ENCODE measurements at regions not wholly inside any gene's neighbourhood (a gene's known extent, or its start where the extent isn't known, plus 50 kb on each side); places are given as distances from the start of the nearest gene placed in this dataset.

GRCh38 chr19:28960986-28961705 is 251.8 kb downstream of the UQCRFS1 start:
- H3K27ac ChIP-seq (ENCODE audit: low read depth, low read length), result no peak overlapping the region
- no peaks in the 10 kb centered on the region for H3K4me1 ChIP-seq (ENCODE audit: control insufficient read depth in 3 of 3, insufficient read depth in 3 of 3, low read length in 3 of 3)
- no peaks in the 10 kb centered on the region for H3K27me3 ChIP-seq (ENCODE audit: control insufficient read depth in 3 of 3, insufficient read depth in 3 of 3, low read length in 3 of 3)
- H3K36me3 ChIP-seq (ENCODE audit: control insufficient read depth in 3 of 3, insufficient read depth in 3 of 3, low read length in 3 of 3), result no peaks in the 10 kb centered on the region
- no peak overlapping the region for H3K9ac ChIP-seq (ENCODE audit: low read depth in 1 of 3, low read length in 3 of 3)
- no peaks in the 10 kb centered on the region for H3K9me3 ChIP-seq (ENCODE audit: control insufficient read depth in 3 of 3, low read length in 3 of 3)
- H3K4me3 ChIP-seq (ENCODE audit: low read length in 3 of 3), result no peak overlapping the region

GRCh38 chr19:28960586-28960985 is 252.4 kb downstream of the UQCRFS1 start:
- Histone ChIP-seq H3K27me3 (ENCODE audit: control insufficient read depth in 3 of 3, insufficient read depth in 3 of 3, low read length in 3 of 3) (no peaks in the 10 kb centered on the region), H3K4me1 (ENCODE audit: control insufficient read depth in 3 of 3, insufficient read depth in 3 of 3, low read length in 3 of 3) (no peaks in the 10 kb centered on the region), H3K9me3 (ENCODE audit: control insufficient read depth in 3 of 3, low read length in 3 of 3) (no peaks in the 10 kb centered on the region), H3K9ac (ENCODE audit: low read depth in 1 of 3, low read length in 3 of 3) (no peak overlapping the region), H3K36me3 (ENCODE audit: control insufficient read depth in 3 of 3, insufficient read depth in 3 of 3, low read length in 3 of 3) (no peaks in the 10 kb centered on the region), H3K27ac (ENCODE audit: low read depth, low read length) (no peak overlapping the region), H3K4me3 (ENCODE audit: low read length in 3 of 3) (no peak overlapping the region)

GRCh38 chr19:28956961-28957360 is 256.0 kb downstream of the UQCRFS1 start:
- H3K27me3 ChIP-seq (ENCODE audit: control insufficient read depth in 3 of 3, insufficient read depth in 3 of 3, low read length in 3 of 3), result no peaks in the 10 kb centered on the region
- H3K27ac ChIP-seq (ENCODE audit: low read depth, low read length), result no peak overlapping the region

GRCh38 chr19:28956421-28956820 is 256.5 kb downstream of the UQCRFS1 start:
- Histone ChIP-seq H3K27me3 (ENCODE audit: control insufficient read depth in 3 of 3, insufficient read depth in 3 of 3, low read length in 3 of 3) (no peaks in the 10 kb centered on the region), H3K9me3 (ENCODE audit: control insufficient read depth in 3 of 3, low read length in 3 of 3) (peaks cover 0 to 6% (median 0%) of the 10 kb centered on the region in 3 donors), H3K4me3 (ENCODE audit: low read length in 3 of 3) (no peak overlapping the region)

More at GRCh38 chr19:28956961-28957360, 256.0 kb downstream of the UQCRFS1 start:
- no peaks in the 10 kb centered on the region for H3K36me3 ChIP-seq (ENCODE audit: control insufficient read depth in 3 of 3, insufficient read depth in 3 of 3, low read length in 3 of 3)
- no peaks in the 10 kb centered on the region for H3K4me1 ChIP-seq (ENCODE audit: control insufficient read depth in 3 of 3, insufficient read depth in 3 of 3, low read length in 3 of 3)
- H3K9me3 ChIP-seq (ENCODE audit: control insufficient read depth in 3 of 3, low read length in 3 of 3), result peaks cover 0 to 6% (median 0%) of the 10 kb centered on the region in 3 donors
- H3K4me3 ChIP-seq (ENCODE audit: low read length in 3 of 3), result no peak overlapping the region
- no peak overlapping the region for H3K9ac ChIP-seq (ENCODE audit: low read depth in 1 of 3, low read length in 3 of 3)

GRCh38 chr19:28949535-28949934 is 263.4 kb downstream of the UQCRFS1 start:
- Histone ChIP-seq H3K4me3 (ENCODE audit: low read length in 3 of 3) (no peak overlapping the region), H3K36me3 (ENCODE audit: control insufficient read depth in 3 of 3, insufficient read depth in 3 of 3, low read length in 3 of 3) (no peaks in the 10 kb centered on the region), H3K27ac (ENCODE audit: low read depth, low read length) (no peak overlapping the region), H3K27me3 (ENCODE audit: control insufficient read depth in 3 of 3, insufficient read depth in 3 of 3, low read length in 3 of 3) (peaks cover 0 to 12% (median 5%) of the 10 kb centered on the region in 3 donors), H3K9ac (ENCODE audit: low read depth in 1 of 3, low read length in 3 of 3) (no peak overlapping the region), H3K4me1 (ENCODE audit: control insufficient read depth in 3 of 3, insufficient read depth in 3 of 3, low read length in 3 of 3) (no peaks in the 10 kb centered on the region), H3K9me3 (ENCODE audit: control insufficient read depth in 3 of 3, low read length in 3 of 3) (peaks cover 0 to 6% (median 0%) of the 10 kb centered on the region in 3 donors)

More at GRCh38 chr19:28956421-28956820, 256.5 kb downstream of the UQCRFS1 start:
- no peak overlapping the region for H3K27ac ChIP-seq (ENCODE audit: low read depth, low read length)
- H3K9ac ChIP-seq (ENCODE audit: low read depth in 1 of 3, low read length in 3 of 3), result no peak overlapping the region
- no peaks in the 10 kb centered on the region for H3K36me3 ChIP-seq (ENCODE audit: control insufficient read depth in 3 of 3, insufficient read depth in 3 of 3, low read length in 3 of 3)
- no peaks in the 10 kb centered on the region for H3K4me1 ChIP-seq (ENCODE audit: control insufficient read depth in 3 of 3, insufficient read depth in 3 of 3, low read length in 3 of 3)

- peaks cover 0 to 4% (median 0%) of the 10 kb centered on the region in 3 donors for H3K9me3 ChIP-seq (ENCODE audit: control insufficient read depth in 3 of 3, low read length in 3 of 3)
- no peak overlapping the region for H3K4me3 ChIP-seq (ENCODE audit: low read length in 3 of 3)
- no peak overlapping the region for H3K27ac ChIP-seq (ENCODE audit: low read depth, low read length)
- H3K36me3 ChIP-seq (ENCODE audit: control insufficient read depth in 3 of 3, insufficient read depth in 3 of 3, low read length in 3 of 3), result no peaks in the 10 kb centered on the region
- H3K9ac ChIP-seq (ENCODE audit: low read depth in 1 of 3, low read length in 3 of 3), result no peak overlapping the region
- H3K27me3 ChIP-seq (ENCODE audit: control insufficient read depth in 3 of 3, insufficient read depth in 3 of 3, low read length in 3 of 3), result peaks cover 0 to 12% (median 5%) of the 10 kb centered on the region in 3 donors
- no peaks in the 10 kb centered on the region for H3K4me1 ChIP-seq (ENCODE audit: control insufficient read depth in 3 of 3, insufficient read depth in 3 of 3, low read length in 3 of 3)
Observed at GRCh38 chr19:28949027-28949426, 263.9 kb downstream of the UQCRFS1 start.

- Histone ChIP-seq H3K36me3 (ENCODE audit: control insufficient read depth in 3 of 3, insufficient read depth in 3 of 3, low read length in 3 of 3) (no peaks in the 10 kb centered on the region), H3K9ac (ENCODE audit: low read depth in 1 of 3, low read length in 3 of 3) (no peak overlapping the region), H3K27me3 (ENCODE audit: control insufficient read depth in 3 of 3, insufficient read depth in 3 of 3, low read length in 3 of 3) (peaks cover 0 to 12% (median 5%) of the 10 kb centered on the region in 3 donors), H3K4me1 (ENCODE audit: control insufficient read depth in 3 of 3, insufficient read depth in 3 of 3, low read length in 3 of 3) (no peaks in the 10 kb centered on the region), H3K27ac (ENCODE audit: low read depth, low read length) (no peak overlapping the region), H3K9me3 (ENCODE audit: control insufficient read depth in 3 of 3, low read length in 3 of 3) (peaks cover 0 to 4% (median 0%) of the 10 kb centered on the region in 3 donors), H3K4me3 (ENCODE audit: low read length in 3 of 3) (no peak overlapping the region)
Observed at GRCh38 chr19:28948566-28948965, 264.4 kb downstream of the UQCRFS1 start.

- no peaks in the 10 kb centered on the region for H3K4me1 ChIP-seq (ENCODE audit: control insufficient read depth in 3 of 3, insufficient read depth in 3 of 3, low read length in 3 of 3)
- H3K27ac ChIP-seq (ENCODE audit: low read depth, low read length), result no peak overlapping the region
- H3K4me3 ChIP-seq (ENCODE audit: low read length in 3 of 3), result no peak overlapping the region
- H3K9ac ChIP-seq (ENCODE audit: low read depth in 1 of 3, low read length in 3 of 3), result no peak overlapping the region
- H3K36me3 ChIP-seq (ENCODE audit: control insufficient read depth in 3 of 3, insufficient read depth in 3 of 3, low read length in 3 of 3), result no peaks in the 10 kb centered on the region
- H3K9me3 ChIP-seq (ENCODE audit: control insufficient read depth in 3 of 3, low read length in 3 of 3), result peaks cover 0 to 2% (median 0%) of the 10 kb centered on the region in 3 donors
- H3K27me3 ChIP-seq (ENCODE audit: control insufficient read depth in 3 of 3, insufficient read depth in 3 of 3, low read length in 3 of 3), result peaks cover 0 to 12% (median 5%) of the 10 kb centered on the region in 3 donors
Observed at GRCh38 chr19:28948026-28948425, 264.9 kb downstream of the UQCRFS1 start.

GRCh38 chr19:28943651-28944050 is 269.3 kb downstream of the UQCRFS1 start:
- no peaks in the 10 kb centered on the region for H3K9me3 ChIP-seq (ENCODE audit: control insufficient read depth in 3 of 3, low read length in 3 of 3)
- H3K9ac ChIP-seq (ENCODE audit: low read depth in 1 of 3, low read length in 3 of 3), result no peak overlapping the region
- H3K4me1 ChIP-seq (ENCODE audit: control insufficient read depth in 3 of 3, insufficient read depth in 3 of 3, low read length in 3 of 3), result no peaks in the 10 kb centered on the region
- no peaks in the 10 kb centered on the region for H3K36me3 ChIP-seq (ENCODE audit: control insufficient read depth in 3 of 3, insufficient read depth in 3 of 3, low read length in 3 of 3)
- H3K27me3 ChIP-seq (ENCODE audit: control insufficient read depth in 3 of 3, insufficient read depth in 3 of 3, low read length in 3 of 3), result peaks cover 0 to 9% (median 8%) of the 10 kb centered on the region in 3 donors
- H3K27ac ChIP-seq (ENCODE audit: low read depth, low read length), result no peak overlapping the region
- no peak overlapping the region for H3K4me3 ChIP-seq (ENCODE audit: low read length in 3 of 3)

- H3K27me3 ChIP-seq (ENCODE audit: control insufficient read depth in 3 of 3, insufficient read depth in 3 of 3, low read length in 3 of 3), result peaks cover 0 to 3% (median 0%) of the 10 kb centered on the region in 3 donors
- H3K9me3 ChIP-seq (ENCODE audit: control insufficient read depth in 3 of 3, low read length in 3 of 3), result no peaks in the 10 kb centered on the region
- no peaks in the 10 kb centered on the region for H3K36me3 ChIP-seq (ENCODE audit: control insufficient read depth in 3 of 3, insufficient read depth in 3 of 3, low read length in 3 of 3)
- H3K9ac ChIP-seq (ENCODE audit: low read depth in 1 of 3, low read length in 3 of 3), result no peak overlapping the region
- H3K4me1 ChIP-seq (ENCODE audit: control insufficient read depth in 3 of 3, insufficient read depth in 3 of 3, low read length in 3 of 3), result no peaks in the 10 kb centered on the region
- no peak overlapping the region for H3K4me3 ChIP-seq (ENCODE audit: low read length in 3 of 3)
- H3K27ac ChIP-seq (ENCODE audit: low read depth, low read length), result no peak overlapping the region
Observed at GRCh38 chr19:28941833-28942232, 271.1 kb downstream of the UQCRFS1 start.
